CD4-positive, alpha-beta T cell treated with Interleukin-21 for 1 hour (primary cell): ENCODE measurements at regions not wholly inside any gene's neighbourhood (a gene's known extent, or its start where the extent isn't known, plus 50 kb on each side); places are given as distances from the start of the nearest gene placed in this dataset.

Experiments
- DNase-seq: peaks from one replicate; pipeline ENCODE4 v3.0.0-alpha.2; 2020

DNA sequence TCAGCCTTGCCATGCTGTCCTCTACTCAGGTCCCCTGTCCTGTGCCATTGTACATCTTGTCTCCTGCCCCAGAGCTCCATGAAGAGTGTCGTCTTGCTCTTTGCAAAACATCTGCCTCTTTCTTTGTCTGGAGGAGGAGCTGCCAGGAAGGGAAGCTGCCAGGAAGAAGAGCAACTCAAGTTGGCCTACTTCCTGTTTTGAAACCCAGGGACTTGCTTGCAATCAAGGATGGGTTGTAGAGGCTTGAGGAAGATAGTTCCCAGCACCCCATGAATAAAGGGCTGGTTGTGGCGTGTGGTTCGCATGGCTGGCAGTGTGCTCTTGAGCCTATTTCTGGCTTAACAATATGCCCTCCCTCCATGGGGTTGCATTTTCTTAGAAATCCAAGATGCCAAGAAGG lies 53.0 kb upstream of the CPEB4 start:
- DNase-seq, result no peak

DNA sequence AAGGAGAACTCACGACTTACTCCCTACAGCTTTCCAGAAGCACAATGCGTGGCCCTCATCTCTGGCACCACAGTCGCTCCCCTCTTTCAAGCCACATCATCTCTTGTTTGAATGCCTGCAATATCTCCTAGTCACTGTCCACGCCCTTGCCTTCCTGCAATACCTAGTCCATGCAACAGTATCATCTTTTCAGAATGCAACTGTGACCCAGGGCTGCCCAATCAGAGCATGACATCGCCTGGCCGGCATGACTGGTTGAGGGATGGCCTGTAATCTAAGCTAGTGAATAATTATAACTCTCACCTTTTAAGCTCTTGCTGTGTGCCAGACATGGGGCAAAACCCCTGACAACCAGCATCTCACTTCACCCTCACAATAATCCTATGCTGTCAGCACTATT lies 52.5 kb upstream of the CPEB4 start:
- no peak for DNase-seq

DNA sequence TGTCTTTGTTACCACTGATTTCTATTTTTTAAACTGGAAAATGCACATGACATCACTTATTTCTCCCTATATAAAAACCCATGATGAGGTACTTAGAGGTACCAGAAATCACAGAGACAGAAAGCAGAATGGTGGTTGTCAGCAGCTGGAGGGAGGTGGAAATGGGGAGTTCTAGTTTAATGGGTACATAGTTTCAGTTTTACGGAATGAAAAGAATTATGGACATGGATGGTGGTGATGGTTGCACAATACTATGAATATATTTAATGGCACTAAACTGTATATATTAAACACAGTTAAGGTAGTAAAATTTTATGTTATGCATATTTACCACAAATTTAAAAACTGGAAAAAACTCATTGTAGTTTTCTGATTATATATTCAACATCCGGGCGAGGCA lies 50.5 kb upstream of the CPEB4 start:
- DNase-seq, result no peak
